ENCODE measurements at regions not wholly inside any gene's neighbourhood (a gene's known extent, or its start where the extent isn't known, plus 50 kb on each side); places are given as distances from the start of the nearest gene placed in this dataset.
"Not testable (repeated sequence)": the region's sequence is repeated elsewhere in the genome, so short reads cannot be mapped to it uniquely, and the experiment has no call there.

DNA sequence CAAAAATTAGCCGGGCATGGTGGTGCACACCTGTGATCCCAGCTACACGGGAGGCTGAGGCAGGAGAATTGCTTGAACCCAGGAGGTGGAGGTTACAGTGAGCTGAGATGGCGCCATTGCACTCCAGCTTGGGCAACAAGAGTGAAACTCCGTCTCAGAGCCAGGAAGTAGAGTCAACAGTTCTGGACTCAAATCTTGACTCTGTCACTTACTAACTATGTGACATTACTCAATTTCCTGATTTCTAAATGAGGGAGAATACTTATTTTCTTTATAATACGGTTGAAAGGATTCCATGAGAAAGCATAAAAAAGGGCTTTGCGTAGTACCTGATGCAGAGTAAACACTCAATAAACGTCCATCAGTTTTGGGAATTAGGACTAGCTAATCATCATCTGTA, 350.7 kb downstream of the SHQ1 start:
- ATAC-seq, result peak; percentile 74
- H3K9me3 Mint-ChIP-seq; DNase-seq (ENCODE audit: low spot score in 2 of 2); H3K27ac Mint-ChIP-seq; H3K36me3 Mint-ChIP-seq; H3K4me3 Mint-ChIP-seq: not testable (repeated sequence)
- peaks cover 20% of the 10 kb centered on the region for H3K4me1 Mint-ChIP-seq

DNA sequence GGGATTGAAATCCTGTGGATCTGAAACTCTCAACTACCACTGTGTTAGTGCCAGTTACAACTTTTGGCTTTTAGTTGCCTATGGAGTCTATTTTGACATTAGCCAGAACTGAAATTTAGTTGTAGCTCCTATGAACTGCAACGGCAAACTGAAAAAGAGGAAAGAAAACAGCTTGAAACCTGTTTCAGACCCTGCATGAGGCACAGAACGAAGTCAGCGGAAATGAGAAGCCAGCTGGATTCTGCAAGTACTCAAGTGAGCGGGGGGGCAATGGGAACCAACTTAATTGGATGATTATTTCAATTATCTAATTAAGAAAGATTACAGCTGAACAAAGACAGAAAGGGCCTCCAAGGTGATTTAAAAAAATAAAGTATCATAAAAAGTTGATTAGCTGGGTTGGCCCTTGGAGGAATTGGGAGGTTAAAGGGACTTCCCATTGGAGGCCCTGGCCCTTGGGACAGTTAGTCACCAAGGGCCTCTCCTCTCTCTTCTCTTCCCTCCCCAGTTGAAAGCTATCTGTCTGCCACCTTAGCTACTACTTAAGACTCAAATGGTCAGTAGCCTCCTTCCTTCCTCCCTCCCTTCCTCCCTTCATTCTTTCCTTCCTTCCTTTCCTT, 352.1 kb downstream of the SHQ1 start:
- no peak for ATAC-seq
- Mint-ChIP-seq H3K4me1 (peaks cover 29% of the 10 kb centered on the region), H3K9me3 (no peaks in the 10 kb centered on the region), H3K4me3 (no peak overlapping the region), H3K27ac (no peak overlapping the region), H3K36me3 (no peaks in the 10 kb centered on the region)
- DNase-seq (ENCODE audit: low spot score in 2 of 2), result no peak

DNA sequence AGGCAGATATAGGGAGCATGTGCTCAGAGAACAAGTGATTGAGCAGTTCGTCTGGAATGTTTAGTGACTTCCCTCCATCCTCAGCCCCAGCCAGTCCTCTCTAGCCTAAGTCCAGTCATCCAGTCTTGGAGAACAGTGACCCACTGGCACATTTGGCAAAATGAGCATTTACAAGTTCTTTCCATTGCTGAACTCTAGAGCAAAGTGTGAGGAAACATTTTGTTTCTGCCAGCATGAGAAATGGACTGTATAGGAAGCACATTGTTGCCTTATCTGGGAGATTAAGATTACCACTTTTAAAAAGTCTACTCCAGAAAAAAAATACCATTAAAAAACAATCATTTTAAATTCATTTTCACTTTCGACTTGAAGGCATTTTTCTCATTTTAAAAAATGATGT, 353.6 kb downstream of the SHQ1 start:
- no peak for DNase-seq (ENCODE audit: low spot score in 2 of 2)

GRCh38 chr3:72494130-72494529, 354.1 kb downstream of the SHQ1 start:
- H3K4me3 Mint-ChIP-seq, result no peak overlapping the region
- no peak for DNase-seq (ENCODE audit: low spot score in 2 of 2)
- no peaks in the 10 kb centered on the region for H3K9me3 Mint-ChIP-seq
- no peaks in the 10 kb centered on the region for H3K36me3 Mint-ChIP-seq
- no peak overlapping the region for H3K27ac Mint-ChIP-seq
- ATAC-seq, result no peak
- H3K4me1 Mint-ChIP-seq, result peaks cover 29% of the 10 kb centered on the region

More for the DNA sequence above, 353.6 kb downstream of the SHQ1 start:
- no peak for ATAC-seq
- no peaks in the 10 kb centered on the region for H3K36me3 Mint-ChIP-seq
- H3K9me3 Mint-ChIP-seq, result no peaks in the 10 kb centered on the region
- H3K4me1 Mint-ChIP-seq, result peaks cover 29% of the 10 kb centered on the region
- no peak overlapping the region for H3K4me3 Mint-ChIP-seq
- no peak overlapping the region for H3K27ac Mint-ChIP-seq

- Mint-ChIP-seq H3K4me3 (no peak overlapping the region), H3K27ac (no peak overlapping the region), H3K36me3 (peaks cover 4% of the 10 kb centered on the region), H3K9me3 (no peaks in the 10 kb centered on the region), H3K4me1 (peaks cover 41% of the 10 kb centered on the region)
- DNase-seq (ENCODE audit: low spot score in 2 of 2) (no peak), ATAC-seq (no peak)
These were observed 356.0 kb downstream of the SHQ1 start for GRCh38 chr3:72492240-72492639.

- Mint-ChIP-seq H3K9me3 (no peaks in the 10 kb centered on the region), H3K4me1 (peaks cover 44% of the 10 kb centered on the region), H3K27ac (no peak overlapping the region), H3K4me3 (no peak overlapping the region), H3K36me3 (peaks cover 6% of the 10 kb centered on the region)
- DNase-seq (ENCODE audit: low spot score in 2 of 2) (no peak), ATAC-seq (no peak)
These were observed 357.4 kb downstream of the SHQ1 start for GRCh38 chr3:72490688-72491435.

GRCh38 chr3:72489901-72490300, 358.3 kb downstream of the SHQ1 start:
- no peak overlapping the region for H3K4me3 Mint-ChIP-seq
- H3K9me3 Mint-ChIP-seq, result no peaks in the 10 kb centered on the region
- ATAC-seq, result no peak
- H3K4me1 Mint-ChIP-seq, result peaks cover 54% of the 10 kb centered on the region
- no peak for DNase-seq (ENCODE audit: low spot score in 2 of 2)
- no peak overlapping the region for H3K27ac Mint-ChIP-seq
- peaks cover 6% of the 10 kb centered on the region for H3K36me3 Mint-ChIP-seq

- DNase-seq (ENCODE audit: low spot score in 2 of 2) (no peak), ATAC-seq (no peak)
- Mint-ChIP-seq H3K27ac (no peak overlapping the region), H3K9me3 (no peaks in the 10 kb centered on the region), H3K4me3 (no peak overlapping the region), H3K4me1 (peaks cover 55% of the 10 kb centered on the region), H3K36me3 (peaks cover 6% of the 10 kb centered on the region)
These were observed 359.6 kb downstream of the SHQ1 start for GRCh38 chr3:72488738-72489035.

- DNase-seq (ENCODE audit: low spot score in 2 of 2) (no peak), ATAC-seq (no peak)
- H3K9me3 Mint-ChIP-seq, result no peaks in the 10 kb centered on the region
- H3K27ac Mint-ChIP-seq, result peak overlapping the region; percentile 93
- H3K4me1 Mint-ChIP-seq, result peaks cover 55% of the 10 kb centered on the region
- H3K36me3 Mint-ChIP-seq, result peaks cover 7% of the 10 kb centered on the region
- H3K4me3 Mint-ChIP-seq, result peak overlapping the region; percentile 33
These were observed 360.1 kb downstream of the SHQ1 start for GRCh38 chr3:72487946-72488737.

GRCh38 chr3:72487078-72487765, 361.0 kb downstream of the SHQ1 start:
- peak; percentile 76 for ATAC-seq
- H3K36me3 Mint-ChIP-seq, result peaks cover 14% of the 10 kb centered on the region
- peak overlapping the region; percentile 93 for H3K27ac Mint-ChIP-seq
- peak; percentile 31 to 80 for DNase-seq (ENCODE audit: low spot score in 2 of 2)
- peak overlapping the region; percentile 33 for H3K4me3 Mint-ChIP-seq
- H3K4me1 Mint-ChIP-seq, result peaks cover 60% of the 10 kb centered on the region
- H3K9me3 Mint-ChIP-seq, result no peaks in the 10 kb centered on the region

DNA sequence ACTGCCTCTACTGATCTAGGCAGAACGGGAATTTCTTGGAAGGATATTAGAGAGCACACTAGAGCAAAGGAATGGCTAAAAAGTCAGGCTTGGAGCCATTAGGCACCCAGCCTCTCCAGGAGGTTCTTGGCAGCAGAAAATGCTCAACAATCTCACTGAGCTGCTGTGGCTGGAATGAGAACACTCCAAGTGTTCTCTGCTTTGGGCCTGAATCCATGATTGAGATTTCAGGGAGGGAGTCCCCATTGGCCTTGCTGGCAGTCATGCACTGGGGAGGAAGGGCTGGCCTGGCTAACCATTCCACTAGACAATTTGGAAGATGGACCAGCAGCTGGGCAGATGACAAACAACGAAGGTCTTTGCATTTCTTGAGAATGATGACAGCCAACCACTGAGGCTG, 362.6 kb downstream of the SHQ1 start:
- no peaks in the 10 kb centered on the region for H3K9me3 Mint-ChIP-seq
- H3K4me1 Mint-ChIP-seq, result peaks cover 69% of the 10 kb centered on the region
- H3K4me3 Mint-ChIP-seq, result peak overlapping the region; percentile 4
- peaks cover 14% of the 10 kb centered on the region for H3K36me3 Mint-ChIP-seq
- ATAC-seq (no peak), DNase-seq (ENCODE audit: low spot score in 2 of 2) (no peak)
- H3K27ac Mint-ChIP-seq, result peak overlapping the region; percentile 83

DNA sequence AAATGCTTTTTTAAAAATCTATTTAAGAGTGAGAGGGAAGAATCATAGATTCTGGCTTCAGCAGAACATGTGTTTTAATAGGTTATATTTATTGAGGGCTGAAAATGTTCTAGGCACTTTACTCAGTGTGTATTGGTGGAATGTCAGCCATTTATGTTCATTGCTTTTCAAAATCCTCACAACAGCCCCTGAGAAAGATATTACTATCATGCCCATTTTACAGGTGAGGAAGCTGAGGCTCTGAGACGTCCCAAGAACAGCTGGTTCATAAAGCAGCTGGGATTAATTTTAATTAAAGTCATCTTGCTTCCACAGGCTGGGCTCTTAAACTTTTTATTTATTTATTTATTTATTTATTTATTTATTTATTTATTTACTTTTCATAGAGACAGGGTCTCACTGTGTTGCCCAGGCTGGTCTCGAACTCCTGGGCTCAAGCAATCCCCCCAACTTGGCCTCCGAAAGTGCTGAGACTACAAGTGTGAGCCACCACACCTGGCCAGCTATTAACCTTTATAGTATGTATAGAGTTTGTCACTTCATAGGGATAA, 364.6 kb downstream of the SHQ1 start:
- DNase-seq (ENCODE audit: low spot score in 2 of 2) (no peak), ATAC-seq (no peak)
- Mint-ChIP-seq H3K36me3 (peaks cover 14% of the 10 kb centered on the region), H3K9me3 (peaks cover 3% of the 10 kb centered on the region), H3K4me1 (peaks cover 78% of the 10 kb centered on the region), H3K4me3 (peak overlapping the region; percentile 62), H3K27ac (peak overlapping the region; percentile 91)

- peaks cover 14% of the 10 kb centered on the region for H3K36me3 Mint-ChIP-seq
- peak; percentile 67 for ATAC-seq
- peaks cover 3% of the 10 kb centered on the region for H3K9me3 Mint-ChIP-seq
- peak overlapping the region; percentile 91 for H3K27ac Mint-ChIP-seq
- peak; percentile 42 to 77 for DNase-seq (ENCODE audit: low spot score in 2 of 2)
- peaks cover 69% of the 10 kb centered on the region for H3K4me1 Mint-ChIP-seq
- H3K4me3 Mint-ChIP-seq, result peak overlapping the region; percentile 62
These were observed 365.5 kb downstream of the SHQ1 start for GRCh38 chr3:72482589-72483321.

- Mint-ChIP-seq H3K9me3 (peaks cover 3% of the 10 kb centered on the region), H3K4me3 (peak overlapping the region; percentile 62), H3K4me1 (peaks cover 64% of the 10 kb centered on the region), H3K27ac (peak overlapping the region; percentile 91), H3K36me3 (peaks cover 7% of the 10 kb centered on the region)
- ATAC-seq (peak; percentile 64), DNase-seq (ENCODE audit: low spot score in 2 of 2) (no peak)
These were observed 366.7 kb downstream of the SHQ1 start for GRCh38 chr3:72481542-72481941.
